DOHH2 (cell line): ENCODE measurements at regions not wholly inside any gene's neighbourhood (a gene's known extent, or its start where the extent isn't known, plus 50 kb on each side); places are given as distances from the start of the nearest gene placed in this dataset.
"Not testable (repeated sequence)": the region's sequence is repeated elsewhere in the genome, so short reads cannot be mapped to it uniquely, and the experiment has no call there.

Experiments
- H3F3A ChIP-seq: fragments of 200-600 bp; sonication (generic), shearing (Covaris generic); 2 replicates; pipeline ENCODE4 v1.6.0; 2016; ENCODE audit warnings: antibody characterized with exemption, mild to moderate bottlenecking; ENCODE audit not compliant: control insufficient read depth, insufficient read depth
- H3K27ac ChIP-seq: fragments of 200-600 bp; sonication (generic); 2 replicates; pipeline ENCODE4 v1.5.1; 2014; ENCODE audit warnings: low read depth, mild to moderate bottlenecking, low read length, moderate library complexity
- H3K27me3 ChIP-seq: fragments of 200-600 bp; sonication (generic); 2 replicates; pipeline ENCODE4 v1.6.1; 2014; ENCODE audit warnings: mild to moderate bottlenecking, low read length, mixed read lengths; ENCODE audit not compliant: control insufficient read depth
- H3K36me3 ChIP-seq: fragments of 200-600 bp; sonication (generic); 2 replicates; pipeline ENCODE4 v1.6.1; 2014; ENCODE audit warnings: mild to moderate bottlenecking, low read length, moderate library complexity, mixed read lengths; ENCODE audit not compliant: control insufficient read depth
- H3K4me1 ChIP-seq: fragments of 200-600 bp; sonication (generic); 2 replicates; pipeline ENCODE4 v1.6.1; 2014; ENCODE audit warnings: mild to moderate bottlenecking, low read length, mixed read lengths; ENCODE audit not compliant: control insufficient read depth
- H3K4me2 ChIP-seq: fragments of 200-600 bp; sonication (generic); 2 replicates; pipeline ENCODE4 v1.6.0; 2014; ENCODE audit warnings: mild to moderate bottlenecking, low read length, moderate library complexity
- H3K4me3 ChIP-seq: fragments of 200-600 bp; sonication (generic); 2 replicates; pipeline ENCODE4 v1.5.1; 2014; ENCODE audit warnings: mild to moderate bottlenecking, low read length, mixed read lengths
- H3K79me2 ChIP-seq: fragments of 200-600 bp; sonication (generic); 2 replicates; pipeline ENCODE4 v1.6.1; 2014; ENCODE audit warnings: mild to moderate bottlenecking, low read length, mixed read lengths; ENCODE audit not compliant: control insufficient read depth
- H3K9me2 ChIP-seq: fragments of 200-600 bp; sonication (generic); replicated peaks from 2 replicates; pipeline ENCODE4 v1.6.1; 2014; ENCODE audit warnings: mild to moderate bottlenecking, low read length, mixed read lengths; ENCODE audit not compliant: control insufficient read depth
- H3K9me3 ChIP-seq: fragments of 200-600 bp; sonication (generic); 2 replicates; pipeline ENCODE4 v1.6.1; 2014; ENCODE audit warnings: antibody characterized with exemption, low read length, mixed read lengths; ENCODE audit not compliant: control insufficient read depth, insufficient read depth
- H4K20me1 ChIP-seq: fragments of 200-600 bp; sonication (generic); 2 replicates; pipeline ENCODE4 v1.6.0; 2014; ENCODE audit warnings: low read depth, mild to moderate bottlenecking, antibody characterized with exemption, low read length, moderate library complexity; ENCODE audit not compliant: control insufficient read depth, insufficient read depth
- EZH2phosphoT487 ChIP-seq: fragments of 200-600 bp; sonication (generic); IDR thresholded peaks from 2 replicates; pipeline ENCODE4 v1.6.1; 2017; ENCODE audit warnings: borderline replicate concordance, mild to moderate bottlenecking, antibody characterized with exemption, low read length, moderate library complexity, mixed read lengths
- TF ChIP-seq, protein P1 (sequence below): fragments of 200-600 bp; sonication (generic); IDR thresholded peaks from one replicate; pipeline ENCODE4 v1.5.1; 2014; ENCODE audit warnings: antibody characterized with exemption, mild to moderate bottlenecking, low read depth, low read length; ENCODE audit not compliant: poor library complexity, severe bottlenecking

DNA sequence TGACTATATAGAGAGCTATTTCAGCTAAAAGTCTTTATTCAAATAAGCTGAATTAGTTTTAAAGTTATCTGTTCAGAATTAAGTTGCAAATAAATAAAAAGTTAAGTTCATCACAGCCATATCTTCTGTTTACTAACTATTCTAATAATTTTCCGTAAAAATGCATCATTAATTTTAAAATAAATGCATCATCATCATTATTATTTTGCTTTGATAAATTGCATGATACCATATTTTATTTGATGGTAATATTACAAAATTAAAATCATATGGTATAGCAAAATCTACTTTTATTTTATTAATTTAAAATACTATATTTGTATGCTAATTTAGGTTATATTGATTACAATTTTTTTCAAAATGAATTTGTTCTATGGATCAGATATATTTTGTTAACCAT is 357.3 kb upstream of the NDST4 start:
- H4K20me1 ChIP-seq = no peaks in the 10 kb centered on the region
- H3K27me3 ChIP-seq = no peaks in the 10 kb centered on the region
- H3K9me3 ChIP-seq = no peaks in the 10 kb centered on the region
- no peaks in the 10 kb centered on the region for H3F3A ChIP-seq
- TF ChIP-seq EZH2phosphoT487 = no peak
- TF ChIP-seq, protein P1, sequence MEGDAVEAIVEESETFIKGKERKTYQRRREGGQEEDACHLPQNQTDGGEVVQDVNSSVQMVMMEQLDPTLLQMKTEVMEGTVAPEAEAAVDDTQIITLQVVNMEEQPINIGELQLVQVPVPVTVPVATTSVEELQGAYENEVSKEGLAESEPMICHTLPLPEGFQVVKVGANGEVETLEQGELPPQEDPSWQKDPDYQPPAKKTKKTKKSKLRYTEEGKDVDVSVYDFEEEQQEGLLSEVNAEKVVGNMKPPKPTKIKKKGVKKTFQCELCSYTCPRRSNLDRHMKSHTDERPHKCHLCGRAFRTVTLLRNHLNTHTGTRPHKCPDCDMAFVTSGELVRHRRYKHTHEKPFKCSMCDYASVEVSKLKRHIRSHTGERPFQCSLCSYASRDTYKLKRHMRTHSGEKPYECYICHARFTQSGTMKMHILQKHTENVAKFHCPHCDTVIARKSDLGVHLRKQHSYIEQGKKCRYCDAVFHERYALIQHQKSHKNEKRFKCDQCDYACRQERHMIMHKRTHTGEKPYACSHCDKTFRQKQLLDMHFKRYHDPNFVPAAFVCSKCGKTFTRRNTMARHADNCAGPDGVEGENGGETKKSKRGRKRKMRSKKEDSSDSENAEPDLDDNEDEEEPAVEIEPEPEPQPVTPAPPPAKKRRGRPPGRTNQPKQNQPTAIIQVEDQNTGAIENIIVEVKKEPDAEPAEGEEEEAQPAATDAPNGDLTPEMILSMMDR = no peak
- no peaks in the 10 kb centered on the region for H3K9me2 ChIP-seq
- H3K36me3 ChIP-seq = no peaks in the 10 kb centered on the region
- no peaks in the 10 kb centered on the region for H3K79me2 ChIP-seq
- H3K4me2 ChIP-seq = no peak overlapping the region
- H3K4me3 ChIP-seq = no peak overlapping the region
- no peak overlapping the region for H3K27ac ChIP-seq
- no peaks in the 10 kb centered on the region for H3K4me1 ChIP-seq

- not testable (repeated sequence) for H4K20me1 ChIP-seq, H3K27ac ChIP-seq, H3K4me1 ChIP-seq, H3K9me3 ChIP-seq, H3K36me3 ChIP-seq, H3K79me2 ChIP-seq, H3K4me2 ChIP-seq, H3K4me3 ChIP-seq, H3K27me3 ChIP-seq, H3K9me2 ChIP-seq, H3F3A ChIP-seq
Measured at GRCh38 chr4:115459301-115459700, 345.9 kb upstream of the NDST4 start.

DNA sequence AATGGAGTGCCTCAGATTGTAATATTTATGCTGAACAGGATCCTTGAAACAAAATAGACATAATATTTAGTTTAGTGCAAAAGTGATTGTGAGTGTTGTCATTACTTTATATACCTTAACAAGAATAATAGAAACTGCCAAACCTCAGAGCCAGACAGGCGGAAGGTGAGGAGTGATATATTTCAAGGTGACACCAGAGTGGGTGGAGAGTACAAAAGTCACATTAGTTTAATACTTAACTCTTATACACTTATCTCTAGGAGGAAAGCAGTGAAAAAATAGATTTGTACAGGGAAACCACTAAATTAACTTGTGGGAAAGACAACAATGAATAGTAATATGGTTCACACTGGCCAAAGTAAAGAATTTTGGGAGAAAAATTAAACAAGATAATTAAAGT is 342.8 kb upstream of the NDST4 start:
- TF ChIP-seq, protein P1 = no peak
- Histone ChIP-seq H3K9me3 (no peaks in the 10 kb centered on the region), H3F3A (no peaks in the 10 kb centered on the region), H3K4me2 (no peak overlapping the region), H3K27me3 (no peaks in the 10 kb centered on the region), H3K4me3 (no peak overlapping the region), H3K27ac (no peak overlapping the region), H4K20me1 (no peaks in the 10 kb centered on the region), H3K79me2 (no peaks in the 10 kb centered on the region), H3K36me3 (no peaks in the 10 kb centered on the region), H3K9me2 (no peaks in the 10 kb centered on the region), H3K4me1 (no peaks in the 10 kb centered on the region)

GRCh38 chr4:115454228-115454627 is 340.8 kb upstream of the NDST4 start:
- Histone ChIP-seq H3K4me1 (no peaks in the 10 kb centered on the region), H3K27ac (no peak overlapping the region), H3K4me3 (no peak overlapping the region), H3F3A (no peaks in the 10 kb centered on the region), H3K27me3 (no peaks in the 10 kb centered on the region), H3K9me2 (no peaks in the 10 kb centered on the region), H3K9me3 (no peaks in the 10 kb centered on the region), H3K79me2 (no peaks in the 10 kb centered on the region), H3K4me2 (no peak overlapping the region), H4K20me1 (no peaks in the 10 kb centered on the region), H3K36me3 (no peaks in the 10 kb centered on the region)
- TF ChIP-seq, protein P1 = no peak
- no peak for TF ChIP-seq EZH2phosphoT487
